CD14-positive monocyte (primary cell): ENCODE measurements at regions not wholly inside any gene's neighbourhood (a gene's known extent, or its start where the extent isn't known, plus 50 kb on each side); places are given as distances from the start of the nearest gene placed in this dataset.
A peak's percentile ranks its signal among the peaks of the same experiment; 100 is the strongest.
"Not testable (repeated sequence)": the region's sequence is repeated elsewhere in the genome, so short reads cannot be mapped to it uniquely, and the experiment has no call there.

Experiments used
- DNase-seq, 3 donors: peaks; one replicate each; pipeline ENCODE4 v3.0.0-alpha.2; 2011 to 2022
- H2AFZ ChIP-seq: 2 replicates; pipeline ENCODE4 v1.6.0; 2012; ENCODE audit warnings: mild to moderate bottlenecking, low read depth, low read length, inconsistent platforms; ENCODE audit not compliant: insufficient read depth, poor library complexity, severe bottlenecking
- H3K27ac ChIP-seq, 2 donors: 1 replicate in 1 of 2; 2 replicates in 1 of 2; pipeline ENCODE4 v1.5.1; 2012 to 2013; ENCODE audit warnings: low read length in 2 of 2, control low read depth in 1 of 2, inconsistent platforms in 1 of 2, low read depth in 1 of 2, mild to moderate bottlenecking in 1 of 2
- H3K27me3 ChIP-seq, 2 donors: one replicate each; pipeline versions ENCODE4 v1.6.0 to v1.6.1; 2011 to 2013; ENCODE audit warnings: low read length in 2 of 2; ENCODE audit not compliant: control insufficient read depth in 2 of 2, insufficient read depth in 2 of 2
- H3K36me3 ChIP-seq, 2 donors: replicated peaks in 1 of 2; 1 replicate in 1 of 2; 2 replicates in 1 of 2; pipeline versions ENCODE4 v1.5.1 to v1.6.1; 2012 to 2013; ENCODE audit warnings: low read length in 2 of 2, control low read depth in 1 of 2, inconsistent platforms in 1 of 2, mild to moderate bottlenecking in 1 of 2; ENCODE audit not compliant: insufficient read depth in 2 of 2, control insufficient read depth in 1 of 2
- H3K4me1 ChIP-seq, 2 donors: 1 replicate in 1 of 2; 2 replicates in 1 of 2; pipeline versions ENCODE4 v1.5.1 to v1.6.1; 2012 to 2013; ENCODE audit warnings: low read length in 2 of 2, control low read depth in 1 of 2, inconsistent platforms in 1 of 2, mild to moderate bottlenecking in 1 of 2, moderate library complexity in 1 of 2; ENCODE audit not compliant: insufficient read depth in 2 of 2, control insufficient read depth in 1 of 2
- H3K4me2 ChIP-seq: replicated peaks from 2 replicates; pipeline ENCODE3; 2012; ENCODE audit warnings: low read length, moderate library complexity, mild to moderate bottlenecking; ENCODE audit not compliant: poor library complexity, severe bottlenecking; ENCODE audit errors: extremely low read depth
- H3K4me3 ChIP-seq, 3 experiments: fragments of 200-600 bp in 1 of 3; sonication (generic) in 1 of 3; replicated peaks in 1 of 3; 1 replicate in 2 of 3; 2 replicates in 1 of 3; pipeline ENCODE4 v1.5.1; 2011 to 2013; ENCODE audit warnings: low read length in 3 of 3, mild to moderate bottlenecking in 3 of 3, control low read depth in 2 of 3, low read depth in 2 of 3, inconsistent platforms in 1 of 3, moderate library complexity in 1 of 3
- H3K79me2 ChIP-seq: 2 replicates; pipeline ENCODE4 v1.6.0; 2012; ENCODE audit warnings: mild to moderate bottlenecking, control low read depth, inconsistent platforms, low read length, moderate library complexity; ENCODE audit not compliant: insufficient read depth
- H3K9ac ChIP-seq: 2 replicates; pipeline ENCODE4 v1.6.0; 2017; ENCODE audit warnings: low read length, mild to moderate bottlenecking; ENCODE audit not compliant: insufficient read depth, poor library complexity, severe bottlenecking
- H3K9me3 ChIP-seq, 2 donors: replicated peaks in 1 of 2; 1 replicate in 1 of 2; 2 replicates in 1 of 2; pipeline versions ENCODE4 v1.5.1 to v1.6.1; 2012 to 2013; ENCODE audit warnings: low read length in 2 of 2, control low read depth in 1 of 2; ENCODE audit not compliant: control insufficient read depth in 1 of 2, insufficient read depth in 1 of 2
- H4K20me1 ChIP-seq: 2 replicates; pipeline ENCODE4 v1.6.0; 2012; ENCODE audit warnings: mild to moderate bottlenecking, low read length, control low read depth, moderate library complexity; ENCODE audit not compliant: insufficient read depth
- H3K27ac Mint-ChIP-seq, 7 donors: one replicate each; pipeline ENCODE4 v1.8.0; 2020; ENCODE audit warnings: mild to moderate bottlenecking in 7 of 7, mixed read lengths in 7 of 7, moderate library complexity in 6 of 7, inconsistent platforms in 2 of 7
- H3K27me3 Mint-ChIP-seq, 3 donors: one replicate each; pipeline ENCODE4 v1.8.0; 2021 to 2022; ENCODE audit warnings: low read depth in 3 of 3, mild to moderate bottlenecking in 3 of 3, mixed read lengths in 3 of 3, moderate library complexity in 3 of 3, inconsistent platforms in 1 of 3
- H3K36me3 Mint-ChIP-seq, 2 donors: one replicate each; pipeline ENCODE4 v1.8.0; 2020; ENCODE audit warnings: mixed read lengths in 2 of 2, inconsistent platforms in 1 of 2, mild to moderate bottlenecking in 1 of 2
- H3K4me1 Mint-ChIP-seq: one replicate; pipeline ENCODE4 v1.8.0; 2020; ENCODE audit warnings: mild to moderate bottlenecking, mixed read lengths
- H3K4me3 Mint-ChIP-seq, 2 donors: one replicate each; pipeline ENCODE4 v1.8.0; 2020; ENCODE audit warnings: mild to moderate bottlenecking in 2 of 2, mixed read lengths in 2 of 2, moderate library complexity in 1 of 2
- H3K9me3 Mint-ChIP-seq, 7 donors: one replicate each; pipeline ENCODE4 v1.8.0; 2020 to 2022; ENCODE audit warnings: mixed read lengths in 7 of 7, mild to moderate bottlenecking in 6 of 7, moderate library complexity in 6 of 7, inconsistent platforms in 2 of 7
- CTCF ChIP-seq: fragments of 200-600 bp; IDR thresholded peaks from one replicate; pipeline ENCODE4 v1.8.0; 2022; ENCODE audit warnings: antibody characterized with exemption, mild to moderate bottlenecking
- WGBS: methylation state at CpG from one replicate; pipeline ENCODE4 v1.1.5; 2013; ENCODE audit warnings: missing lambda C conversion rate; ENCODE audit not compliant: insufficient coverage; 5-methylcytosine and 5-hydroxymethylcytosine counted together
- intact Hi-C, 2 donors: fragments of 100-400 bp; cut with micrococcal nuclease; formaldehyde crosslinking; loops; one replicate each; pipeline versions ENCODE4 v1.15.0 to v1.15.1; 2023

DNA sequence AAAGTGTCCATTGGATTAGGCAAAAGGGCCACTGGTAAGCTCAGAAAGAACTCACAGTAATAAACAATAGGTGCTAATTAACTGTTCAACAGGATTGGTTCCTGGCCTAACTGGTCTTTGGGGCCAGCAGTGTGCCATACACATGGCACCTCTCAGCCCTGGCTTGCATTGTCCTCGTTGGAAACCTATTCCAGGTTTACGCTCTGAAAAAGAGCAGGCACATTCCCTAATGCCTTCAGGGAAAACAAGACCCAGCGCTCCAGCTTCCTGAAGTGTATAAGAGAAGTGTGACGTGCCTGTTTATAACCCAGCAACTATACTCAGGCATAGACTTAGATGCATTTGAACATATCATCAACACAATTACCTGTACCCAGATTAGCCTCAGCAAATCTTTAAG, 51.9 kb upstream of the RBM47 start:
- no peak overlapping the region for H3K4me3 ChIP-seq
- Mint-ChIP-seq H3K4me1 (peaks cover 34% of the 10 kb centered on the region), H3K27ac (no peak overlapping the region), H3K27me3 (peaks cover 0 to 3% (median 0%) of the 10 kb centered on the region in 3 donors), H3K36me3 (no peaks in the 10 kb centered on the region), H3K9me3 (no peaks in the 10 kb centered on the region), H3K4me3 (no peak overlapping the region)
- H3K79me2 ChIP-seq = no peaks in the 10 kb centered on the region
- H3K4me1 ChIP-seq = peaks cover 28 to 35% of the 10 kb centered on the region in 2 donors
- no peak overlapping the region for H3K27ac ChIP-seq
- no peak for DNase-seq
- WGBS = 100% methylated on average over 1 of the region's 4 CpGs
- no peak overlapping the region for H3K4me2 ChIP-seq
- TF ChIP-seq CTCF = no peak
- H3K9ac ChIP-seq = no peak overlapping the region
- no peaks in the 10 kb centered on the region for H4K20me1 ChIP-seq
- H2AFZ ChIP-seq = no peak overlapping the region
- no peaks in the 10 kb centered on the region for H3K9me3 ChIP-seq
- H3K27me3 ChIP-seq = no peaks in the 10 kb centered on the region
- intact Hi-C loops = no loop called here
- H3K36me3 ChIP-seq = no peaks in the 10 kb centered on the region

DNA sequence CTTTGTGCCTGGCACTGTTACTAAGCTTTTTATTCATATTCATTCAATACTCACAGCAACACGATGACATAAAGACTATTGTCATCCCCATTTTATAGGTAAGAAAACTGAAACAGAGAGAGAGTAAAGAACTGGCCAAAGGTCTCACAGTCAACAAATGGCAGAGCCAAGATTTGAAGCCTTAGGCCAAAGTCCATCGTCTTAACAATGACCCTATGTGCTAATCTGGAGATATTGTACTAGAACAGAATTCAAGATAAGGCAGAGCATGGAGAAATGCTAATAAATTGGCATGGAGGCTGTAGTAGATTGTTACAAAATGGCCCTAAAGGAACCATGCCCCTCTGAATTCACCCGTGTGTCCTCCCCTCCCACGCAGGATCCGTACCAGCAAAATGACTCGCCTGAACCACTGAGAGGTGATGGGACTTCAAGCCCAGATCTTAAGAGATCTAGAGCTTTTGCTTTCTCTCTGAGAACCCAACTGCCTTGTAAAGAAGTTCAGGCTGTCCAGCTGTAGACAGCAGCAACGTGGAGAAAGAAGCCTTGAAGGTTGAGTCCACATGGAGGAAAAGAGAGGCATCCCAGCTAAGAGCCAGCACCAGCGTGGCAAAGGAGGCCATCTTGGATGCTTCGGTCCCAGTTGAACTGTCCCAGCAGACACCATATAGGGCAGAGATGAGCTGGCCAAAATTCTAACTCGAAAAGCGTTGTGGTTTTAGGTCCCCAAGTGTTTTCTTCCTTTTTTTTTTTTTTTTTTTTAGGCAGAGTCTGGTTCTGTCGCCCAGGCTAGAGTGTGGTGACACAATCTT, 52.8 kb upstream of the RBM47 start:
- peak overlapping the region; percentile 35 for H3K4me2 ChIP-seq
- no peaks in the 10 kb centered on the region for H3K79me2 ChIP-seq
- peak overlapping the region; percentile 36 to 65 for H3K27ac ChIP-seq
- peak overlapping the region in 1 of 2 donors; percentile 41 for H3K4me3 Mint-ChIP-seq
- peak; percentile 59 to 77 (median 76) for DNase-seq
- no peaks in the 10 kb centered on the region for H4K20me1 ChIP-seq
- peaks cover 38% of the 10 kb centered on the region for H3K4me1 Mint-ChIP-seq
- H3K27me3 ChIP-seq = no peaks in the 10 kb centered on the region
- H3K27me3 Mint-ChIP-seq = peaks cover 0 to 3% (median 0%) of the 10 kb centered on the region in 3 donors
- no peaks in the 10 kb centered on the region for H3K36me3 Mint-ChIP-seq
- 46% methylated on average over 9 of the region's 12 CpGs for WGBS
- no peak overlapping the region for H3K9ac ChIP-seq
- H3K9me3 ChIP-seq = no peaks in the 10 kb centered on the region
- H3K4me1 ChIP-seq = peaks cover 33 to 40% of the 10 kb centered on the region in 2 donors
- H3K27ac Mint-ChIP-seq = peak overlapping the region; percentile 70 to 93 (median 88)
- intact Hi-C loops = no loop called here
- no peaks in the 10 kb centered on the region for H3K36me3 ChIP-seq
- TF ChIP-seq CTCF = no peak
- no peaks in the 10 kb centered on the region for H3K9me3 Mint-ChIP-seq
- peak overlapping the region in 1 of 3 experiments; percentile 38 for H3K4me3 ChIP-seq
- H2AFZ ChIP-seq = peak overlapping the region; percentile 71

DNA sequence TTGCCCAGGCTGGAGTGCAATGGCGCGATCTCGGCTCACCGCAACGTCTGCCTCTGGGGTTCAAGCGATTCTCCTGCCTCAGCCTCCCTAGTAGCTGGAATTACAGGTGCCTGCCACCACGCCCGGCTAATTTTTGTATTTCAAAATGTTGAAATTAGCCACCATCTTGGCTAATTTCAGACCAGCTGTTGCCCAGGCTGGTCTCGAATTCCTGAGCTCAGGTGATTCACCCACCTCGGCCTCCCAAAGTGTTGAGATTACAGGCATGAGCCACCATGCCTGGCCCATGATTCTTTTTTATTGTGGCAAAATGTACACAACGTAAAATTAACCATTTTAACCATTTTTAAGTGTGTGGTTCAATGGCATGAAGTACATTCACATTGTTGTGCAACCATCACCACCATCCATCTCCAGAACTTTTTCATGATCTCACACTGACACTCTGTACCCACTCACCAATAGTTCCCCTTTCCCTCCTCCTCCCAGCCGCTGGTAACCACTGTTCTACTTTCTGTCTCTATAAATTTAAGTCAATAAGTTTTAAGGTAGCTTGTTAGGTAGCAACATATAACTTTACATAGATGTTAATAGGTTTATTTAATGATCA, 54.0 kb upstream of the RBM47 start:
- H3K27me3 Mint-ChIP-seq, H3K4me3 Mint-ChIP-seq, H3K36me3 Mint-ChIP-seq, H3K4me2 ChIP-seq, H2AFZ ChIP-seq, H3K9me3 Mint-ChIP-seq, H3K79me2 ChIP-seq, H3K27me3 ChIP-seq, H3K36me3 ChIP-seq, H3K9ac ChIP-seq, H3K9me3 ChIP-seq, H4K20me1 ChIP-seq, intact Hi-C loops, H3K4me3 ChIP-seq: not testable (repeated sequence)
- H3K27ac Mint-ChIP-seq = peak overlapping the region; percentile 70 to 93 (median 88)
- DNase-seq = peak; percentile 56 to 77 (median 71)
- WGBS = 77% methylated on average over 8 of the region's 12 CpGs
- peaks cover 35 to 48% of the 10 kb centered on the region in 2 donors for H3K4me1 ChIP-seq
- peaks cover 47% of the 10 kb centered on the region for H3K4me1 Mint-ChIP-seq
- peak overlapping the region; percentile 27 to 65 for H3K27ac ChIP-seq
